K562 (cell line): ENCODE measurements at regions not wholly inside any gene's neighbourhood (a gene's known extent, or its start where the extent isn't known, plus 50 kb on each side); places are given as distances from the start of the nearest gene placed in this dataset.

Experiments used
- ATAC-seq: fragments of 200-7000 bp; cut with Tn5 transposase; 3 replicates; pipeline ENCODE4 v1.9.1; 2020; ENCODE audit warnings: moderate library complexity
- BruUV-seq: library from RNA; stranded (reverse); fragments of 400-500 nt; replicated peaks from 2 replicates; lab custom pipeline; 2021; lab: Mats Ljungman, UMichigan
- CTCF ChIA-PET: fragments of 300-600 bp; formaldehyde crosslinking; extraction: SDS; loops from one replicate; lab custom pipeline; 2021; ENCODE audit warnings: low intra/inter-chr PET ratio; lab: Yijun Ruan, JAX
- POLR2A ChIA-PET: fragments of 300-600, 350-650 bp; sonication (Branson Sonifier 250); formaldehyde crosslinking; extraction: SDS; loops from one replicate; lab custom pipeline; 2021; ENCODE audit warnings: antibody characterized with exemption, inconsistent platforms; lab: Yijun Ruan, JAX
- DNase-seq, 4 experiments: peaks; one replicate each; pipeline versions ENCODE4 v3.0.0 to v3.0.0-alpha.2; 2011 to 2018; ENCODE audit warnings: low spot score in 3 of 4, mixed read lengths in 3 of 4; ENCODE audit errors: extremely low read depth in 1 of 4
- FAIRE-seq: peaks from 2 replicates; lab custom pipeline; 2011; peaks lifted over from hg19 to GRCh38; lab: Jason Lieb, UNC
- H2AFZ ChIP-seq: 2 replicates; pipeline ENCODE4 v1.6.0; 2011; ENCODE audit warnings: low read depth, low read length, control low read depth, inconsistent platforms
- H3K27ac ChIP-seq: fragments of 200-600 bp; 3 replicates; pipeline ENCODE4 v1.8.0; 2011; ENCODE audit warnings: low read depth, mild to moderate bottlenecking, control low read depth, inconsistent platforms, low read length, moderate library complexity, mixed read lengths; ENCODE audit errors: extremely low read depth
- H3K27me3 ChIP-seq, 2 experiments: fragments of 300-600 bp in 1 of 2; 2 replicates in 1 of 2; 3 replicates in 1 of 2; pipeline versions ENCODE4 v1.6.0 to v1.8.0; 2011; ENCODE audit warnings: inconsistent platforms in 2 of 2, low read length in 2 of 2, mild to moderate bottlenecking in 1 of 2, mixed read lengths in 1 of 2, moderate library complexity in 1 of 2; ENCODE audit not compliant: control insufficient read depth in 2 of 2, insufficient read depth in 2 of 2
- H3K36me3 ChIP-seq: fragments of 300-600 bp; 3 replicates; pipeline ENCODE4 v1.8.0; 2011; ENCODE audit warnings: mild to moderate bottlenecking, low read length, inconsistent platforms; ENCODE audit not compliant: control insufficient read depth, insufficient read depth
- H3K4me1 ChIP-seq, 2 experiments: fragments of 200-600 bp in 1 of 2; replicated peaks in 1 of 2; 2 replicates in 1 of 2; 3 replicates in 1 of 2; pipeline versions ENCODE4 v1.5.1 to v1.8.0; 2011; ENCODE audit warnings: inconsistent platforms in 2 of 2, low read length in 2 of 2, mild to moderate bottlenecking in 1 of 2, mixed read lengths in 1 of 2, moderate library complexity in 1 of 2; ENCODE audit not compliant: control insufficient read depth in 2 of 2, insufficient read depth in 2 of 2
- H3K4me2 ChIP-seq: 2 replicates; pipeline ENCODE4 v1.6.1; 2011; ENCODE audit warnings: low read length, control low read depth, inconsistent platforms, mixed read lengths; ENCODE audit not compliant: insufficient read depth
- H3K4me3 ChIP-seq: fragments of 200-600 bp; sonication (generic), shearing (Covaris generic); 2 replicates; pipeline ENCODE4 v1.5.1; 2016; ENCODE audit warnings: control low read depth, inconsistent platforms
- H3K79me2 ChIP-seq: fragments of 200-600 bp; 3 replicates; pipeline ENCODE4 v1.8.0; 2011; ENCODE audit warnings: low read length, inconsistent platforms; ENCODE audit not compliant: control insufficient read depth, insufficient read depth
- H3K9ac ChIP-seq, 2 experiments: 2 replicates each; pipeline versions ENCODE4 v1.6.0 to v1.6.1; 2011; ENCODE audit warnings: low read depth in 2 of 2, low read length in 2 of 2, control low read depth in 1 of 2, inconsistent platforms in 1 of 2, mild to moderate bottlenecking in 1 of 2, mixed read lengths in 1 of 2; ENCODE audit not compliant: insufficient read depth in 1 of 2
- H3K9me1 ChIP-seq: one replicate; pipeline ENCODE4 v1.6.0; 2011; ENCODE audit warnings: inconsistent platforms, mild to moderate bottlenecking, low read length, moderate library complexity; ENCODE audit not compliant: control insufficient read depth, insufficient read depth
- H3K9me3 ChIP-seq: replicated peaks from 2 replicates; pipeline ENCODE4 v1.5.1; 2011; ENCODE audit warnings: low read depth, low read length, inconsistent platforms; ENCODE audit not compliant: control insufficient read depth, insufficient read depth
- H4K20me1 ChIP-seq: replicated peaks from 2 replicates; pipeline ENCODE4 v1.6.1; 2011; ENCODE audit warnings: low read length, inconsistent platforms, mixed read lengths; ENCODE audit not compliant: control insufficient read depth, insufficient read depth
- GTF3C2 ChIP-seq: IDR thresholded peaks from 3 replicates; pipeline ENCODE4 v1.6.1; 2011; ENCODE audit warnings: borderline replicate concordance, mild to moderate bottlenecking, moderate library complexity; ENCODE audit not compliant: insufficient read length; ENCODE audit errors: extremely low read depth
- LEF1 ChIP-seq: fragments of 450-650 bp; IDR thresholded peaks from 2 replicates; pipeline ENCODE4 v1.6.1; 2016; ENCODE audit warnings: mild to moderate bottlenecking
- NFE2 ChIP-seq: IDR thresholded peaks from 2 replicates; pipeline ENCODE4 v1.6.1; 2014; ENCODE audit warnings: antibody characterized with exemption, low read depth
- ZNF316 ChIP-seq: fragments of 450-650 bp; IDR thresholded peaks from 2 replicates; pipeline ENCODE4 v1.6.1; 2016
- WGBS: fragments of 100-300 bp; shearing (Covaris generic); methylation state at CpG from one replicate; pipeline ENCODE4 v1.1.6; 2016; ENCODE audit warnings: low coverage, mixed read lengths; ENCODE audit not compliant: insufficient coverage; ENCODE audit errors: missing lambda C conversion rate; 5-methylcytosine and 5-hydroxymethylcytosine counted together
- in situ Hi-C: fragments of 300-500 bp; cut with MboI; formaldehyde crosslinking; loops from 4 replicates; pipeline ENCODE4 v1.15.0; 2018; ENCODE audit warnings: inconsistent platforms, mixed read lengths
- intact Hi-C: fragments of 100-400 bp; cut with micrococcal nuclease; formaldehyde crosslinking; loops from 2 replicates; pipeline ENCODE4 v1.14.2; 2022
- TF ChIP-seq, protein P1 (sequence below): fragments of 150-350 bp; conservative IDR thresholded peaks from 2 replicates; pipeline ENCODE4 v1.6.1; 2014; ENCODE audit warnings: low read length
- TF ChIP-seq, protein P2 (sequence below): fragments of 250-450 bp; sonication (Bioruptor Pico); IDR thresholded peaks from 2 replicates; pipeline ENCODE4 v1.4.0; 2020; ENCODE audit warnings: mild to moderate bottlenecking

DNA sequence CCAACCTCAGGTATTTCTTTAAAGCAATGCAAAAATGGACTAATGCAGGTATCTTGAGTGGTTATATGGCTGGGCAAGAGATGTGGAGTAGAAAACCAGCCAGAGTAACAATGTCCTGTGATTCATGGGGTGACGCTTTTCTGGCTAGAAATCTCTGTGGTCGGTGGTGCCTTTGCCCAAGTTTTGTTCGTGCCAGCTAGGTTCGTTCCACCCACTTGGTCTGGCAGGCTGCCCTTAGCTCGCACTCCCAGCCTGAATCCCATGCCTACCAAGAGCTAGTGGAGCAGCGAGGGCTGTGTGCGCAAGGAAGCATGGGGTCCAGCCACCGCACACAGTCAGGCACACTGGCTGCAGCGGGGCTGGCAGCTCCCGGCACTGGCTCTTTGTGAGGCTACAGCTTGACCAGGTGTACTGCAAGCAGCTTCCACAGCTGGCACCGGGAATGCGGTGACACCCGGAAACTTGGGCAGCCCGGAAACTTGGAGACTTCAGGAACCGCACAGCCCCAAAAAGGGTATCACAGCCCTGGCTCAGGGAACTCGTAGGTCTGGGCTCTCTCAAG is 349.6 kb upstream of the PCDH20 start (continued):
- no peak for TF ChIP-seq GTF3C2
- TF ChIP-seq, protein P1, sequence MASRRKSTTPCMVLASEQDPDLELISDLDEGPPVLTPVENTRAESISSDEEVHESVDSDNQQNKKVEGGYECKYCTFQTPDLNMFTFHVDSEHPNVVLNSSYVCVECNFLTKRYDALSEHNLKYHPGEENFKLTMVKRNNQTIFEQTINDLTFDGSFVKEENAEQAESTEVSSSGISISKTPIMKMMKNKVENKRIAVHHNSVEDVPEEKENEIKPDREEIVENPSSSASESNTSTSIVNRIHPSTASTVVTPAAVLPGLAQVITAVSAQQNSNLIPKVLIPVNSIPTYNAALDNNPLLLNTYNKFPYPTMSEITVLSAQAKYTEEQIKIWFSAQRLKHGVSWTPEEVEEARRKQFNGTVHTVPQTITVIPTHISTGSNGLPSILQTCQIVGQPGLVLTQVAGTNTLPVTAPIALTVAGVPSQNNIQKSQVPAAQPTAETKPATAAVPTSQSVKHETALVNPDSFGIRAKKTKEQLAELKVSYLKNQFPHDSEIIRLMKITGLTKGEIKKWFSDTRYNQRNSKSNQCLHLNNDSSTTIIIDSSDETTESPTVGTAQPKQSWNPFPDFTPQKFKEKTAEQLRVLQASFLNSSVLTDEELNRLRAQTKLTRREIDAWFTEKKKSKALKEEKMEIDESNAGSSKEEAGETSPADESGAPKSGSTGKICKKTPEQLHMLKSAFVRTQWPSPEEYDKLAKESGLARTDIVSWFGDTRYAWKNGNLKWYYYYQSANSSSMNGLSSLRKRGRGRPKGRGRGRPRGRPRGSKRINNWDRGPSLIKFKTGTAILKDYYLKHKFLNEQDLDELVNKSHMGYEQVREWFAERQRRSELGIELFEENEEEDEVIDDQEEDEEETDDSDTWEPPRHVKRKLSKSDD: no peak
- no peak for TF ChIP-seq NFE2

- no peak for ATAC-seq
- Histone ChIP-seq H3K27me3 (no peaks in the 10 kb centered on the region), H3K9me1 (no peaks in the 10 kb centered on the region), H2AFZ (no peak overlapping the region), H3K79me2 (no peaks in the 10 kb centered on the region), H3K4me2 (no peak overlapping the region), H3K9ac (no peak overlapping the region), H3K9me3 (no peaks in the 10 kb centered on the region), H3K4me3 (no peak overlapping the region), H3K4me1 (no peaks in the 10 kb centered on the region), H3K27ac (no peak overlapping the region), H3K36me3 (no peaks in the 10 kb centered on the region), H4K20me1 (no peaks in the 10 kb centered on the region)
- ChIA-PET CTCF (no interaction called here), POLR2A (no interaction called here)
- intact Hi-C loops (no loop called here), in situ Hi-C loops (no loop called here)
- WGBS: 10% methylated on average over 1 of the region's 1 CpG
- TF ChIP-seq ZNF316 (peak; percentile 42; the same call in 1 of the 2 replicates), LEF1 (no peak)
- TF ChIP-seq, protein P2, sequence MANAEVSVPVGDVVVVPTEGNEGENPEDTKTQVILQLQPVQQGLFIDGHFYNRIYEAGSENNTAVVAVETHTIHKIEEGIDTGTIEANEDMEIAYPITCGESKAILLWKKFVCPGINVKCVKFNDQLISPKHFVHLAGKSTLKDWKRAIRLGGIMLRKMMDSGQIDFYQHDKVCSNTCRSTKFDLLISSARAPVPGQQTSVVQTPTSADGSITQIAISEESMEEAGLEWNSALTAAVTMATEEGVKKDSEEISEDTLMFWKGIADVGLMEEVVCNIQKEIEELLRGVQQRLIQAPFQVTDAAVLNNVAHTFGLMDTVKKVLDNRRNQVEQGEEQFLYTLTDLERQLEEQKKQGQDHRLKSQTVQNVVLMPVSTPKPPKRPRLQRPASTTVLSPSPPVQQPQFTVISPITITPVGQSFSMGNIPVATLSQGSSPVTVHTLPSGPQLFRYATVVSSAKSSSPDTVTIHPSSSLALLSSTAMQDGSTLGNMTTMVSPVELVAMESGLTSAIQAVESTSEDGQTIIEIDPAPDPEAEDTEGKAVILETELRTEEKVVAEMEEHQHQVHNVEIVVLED: no peak
- no TSS peak for BruUV-seq
- no peak for DNase-seq
- FAIRE-seq: no peak
Observed at GRCh38 chr13:61761690-61762089, 346.0 kb upstream of the PCDH20 start.
